ENCODE measurements at regions not wholly inside any gene's neighbourhood (a gene's known extent, or its start where the extent isn't known, plus 50 kb on each side); places are given as distances from the start of the nearest gene placed in this dataset.

GRCh38 chr10:121081306-121081705 is 230.1 kb downstream of the WDR11 start:
- TF ChIP-seq CTCF (IDR thresholded peaks at IDR 0.05; ENCODE audit: low read length) (no peak), EZH2 (IDR thresholded peaks at IDR 0.05; ENCODE audit: borderline replicate concordance, low read length) (no peak)
